GM18867 (cell line): ENCODE measurements at regions not wholly inside any gene's neighbourhood (a gene's known extent, or its start where the extent isn't known, plus 50 kb on each side); places are given as distances from the start of the nearest gene placed in this dataset.

ENCODE experiments used
- ATAC-seq: cut with Tn5 transposase; IDR thresholded peaks from one replicate; pipeline ENCODE4 v1.9.1; 2021; ENCODE audit warnings: mild to moderate bottlenecking, moderate library complexity; ENCODE audit not compliant: unreplicated experiment

DNA sequence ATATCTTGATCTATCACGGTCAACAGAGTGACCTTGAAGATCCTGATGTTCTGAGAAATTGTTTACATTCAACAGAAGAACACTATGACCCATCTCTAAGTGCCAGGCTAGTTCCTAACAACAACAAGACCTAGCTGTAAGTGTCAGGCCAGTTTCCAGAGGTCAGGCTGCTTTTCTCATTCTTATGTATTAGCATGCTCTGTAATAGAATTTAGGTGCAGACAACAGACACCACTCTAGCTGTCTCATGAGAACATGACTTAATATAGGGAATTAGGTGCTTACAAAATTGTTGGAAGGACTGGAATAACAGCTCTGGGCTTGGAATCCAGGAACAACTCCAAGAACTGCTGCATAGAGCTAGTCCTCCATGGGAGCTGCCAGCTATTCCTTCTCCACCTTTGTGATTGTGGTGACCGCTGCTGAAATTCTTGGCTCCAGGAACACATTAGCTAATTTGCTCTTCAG, 138.7 kb downstream of the SNX18 start:
- no peak for ATAC-seq

DNA sequence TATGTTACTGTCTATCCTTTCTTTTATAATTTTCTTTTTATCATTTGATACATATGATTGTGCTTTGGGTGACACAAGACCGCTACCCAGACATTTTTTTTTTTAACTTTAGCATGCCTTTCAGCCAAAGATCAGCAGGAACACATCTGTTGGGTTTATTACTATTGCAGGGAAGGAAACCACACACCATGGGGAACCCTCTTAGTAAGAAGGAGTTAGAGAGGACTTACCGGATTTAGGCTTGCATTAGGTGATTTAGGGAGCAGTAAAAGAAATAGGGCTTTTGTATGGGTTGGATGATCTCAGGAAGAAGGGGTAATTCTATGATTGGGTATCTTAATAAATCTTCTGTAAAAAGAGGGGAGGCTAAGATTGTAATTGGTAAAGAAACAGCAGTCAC, 138.2 kb downstream of the SNX18 start:
- no peak for ATAC-seq

- no peak for ATAC-seq
These were observed 137.7 kb downstream of the SNX18 start for GRCh38 chr5:54655266-54655665.

DNA sequence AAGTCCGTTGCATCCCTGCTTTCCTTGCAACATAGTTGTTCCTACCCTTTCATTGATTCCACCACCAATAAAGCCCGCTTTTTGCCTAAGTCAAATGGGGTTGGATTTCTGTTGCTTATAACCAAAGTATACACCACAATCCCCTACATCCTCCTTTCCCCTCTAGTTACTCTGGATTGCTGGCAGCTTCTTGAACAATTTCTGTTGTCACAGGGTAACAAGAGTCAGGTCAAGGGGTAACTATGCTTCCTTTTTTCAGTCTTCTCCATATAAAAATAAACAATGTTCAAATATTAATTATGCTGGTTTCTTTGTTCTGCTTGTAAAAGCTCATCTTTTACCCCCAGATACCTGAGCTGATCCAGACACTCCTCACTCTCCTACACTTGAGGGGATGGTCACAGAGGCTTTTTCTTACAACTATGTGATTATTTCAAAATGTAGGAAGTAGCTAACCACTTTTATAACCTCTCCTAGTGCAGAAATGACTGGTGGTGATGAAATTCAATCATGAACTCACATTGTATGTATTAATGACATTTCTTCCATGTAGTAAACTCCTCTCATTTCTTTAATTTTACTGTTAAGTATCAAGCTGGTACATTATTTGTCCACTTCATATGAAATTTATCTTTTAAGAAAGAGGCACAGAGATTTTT, 136.5 kb downstream of the SNX18 start:
- no peak for ATAC-seq

DNA sequence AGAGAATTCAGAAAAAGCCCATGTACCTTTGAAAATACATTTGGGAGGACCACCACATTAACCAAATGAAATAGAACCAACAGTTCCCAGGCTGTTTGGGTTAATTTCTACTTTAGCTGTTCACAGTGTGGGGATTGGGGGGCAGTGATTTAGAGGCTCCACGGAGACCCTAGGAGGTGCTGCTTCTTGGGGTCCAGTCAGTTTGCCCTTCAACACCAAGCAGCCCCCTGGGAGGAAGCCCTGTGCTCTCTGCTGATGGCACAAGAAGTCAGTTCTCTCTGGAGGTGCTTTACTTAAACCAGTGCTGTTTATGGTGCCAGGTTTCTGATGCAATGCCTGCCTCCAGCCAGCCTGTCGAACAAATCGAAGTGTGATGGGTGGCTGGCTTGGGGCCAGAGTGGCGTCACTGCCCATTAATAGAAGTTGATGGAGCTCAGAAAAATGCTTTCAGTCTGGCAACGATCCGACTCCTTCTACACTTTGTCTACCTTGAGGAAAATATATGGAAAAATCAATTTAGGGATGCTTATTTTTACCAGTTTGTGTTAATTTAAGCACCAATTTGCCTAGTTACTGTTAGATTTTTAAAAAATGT, 134.0 kb downstream of the SNX18 start:
- ATAC-seq: no peak

DNA sequence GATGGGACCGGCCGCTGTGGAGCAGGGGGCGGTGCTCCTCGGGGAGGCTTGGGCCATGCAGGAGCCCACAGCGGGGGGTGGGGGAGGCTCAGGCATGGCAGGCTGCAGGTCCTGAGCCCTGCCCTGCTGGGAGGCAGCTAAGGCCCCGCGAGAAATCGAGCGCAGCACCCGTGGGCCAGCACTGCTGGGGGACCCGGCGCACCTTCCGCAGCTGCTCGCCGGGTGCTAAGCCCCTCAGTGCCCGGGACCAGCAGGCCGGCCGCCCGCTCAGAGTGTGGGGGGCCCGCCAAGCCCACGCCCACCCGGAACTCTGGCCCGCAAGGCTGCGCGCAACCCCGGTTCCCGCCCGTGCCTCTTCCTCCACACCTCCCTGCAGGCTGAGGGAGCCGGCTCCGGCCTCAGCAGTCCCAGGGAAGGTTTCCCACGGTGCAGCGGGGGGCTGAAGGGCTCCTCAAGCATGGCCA, 131.5 kb downstream of the SNX18 start:
- no peak for ATAC-seq

DNA sequence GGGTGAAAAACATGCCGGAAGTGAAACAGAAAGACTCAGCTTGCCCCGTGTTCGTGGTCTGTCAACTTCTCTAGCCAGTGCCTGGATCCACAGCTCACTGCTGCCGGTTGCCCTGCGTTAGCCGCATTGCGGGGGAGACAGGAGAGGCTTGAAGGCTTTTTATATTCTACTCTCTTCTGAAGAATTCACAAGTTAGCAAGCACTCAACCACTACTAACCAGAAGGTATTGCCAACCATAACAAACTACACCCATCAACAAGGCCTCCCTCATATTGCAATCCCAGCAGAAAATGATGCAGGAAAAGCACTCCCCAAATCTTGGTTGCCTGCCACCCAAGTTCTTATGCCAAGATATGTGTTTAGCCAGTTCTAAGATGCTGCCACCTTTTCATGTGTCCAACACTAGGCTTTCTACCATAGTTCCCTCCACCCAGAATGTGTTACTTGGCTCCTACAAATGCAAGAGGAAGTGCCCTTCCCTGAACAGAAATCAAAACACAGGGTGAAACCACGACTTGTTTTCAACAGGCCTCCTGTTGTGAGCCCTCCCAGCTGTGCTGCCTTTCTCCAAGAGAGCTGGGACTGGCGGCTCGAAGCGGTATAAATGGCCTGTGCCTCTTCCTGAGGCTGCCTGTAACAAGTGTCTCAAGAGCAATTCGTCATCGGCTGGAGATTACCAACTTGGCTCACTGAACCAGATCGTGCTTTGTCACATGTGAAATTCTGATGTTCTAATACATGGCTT, 129.0 kb downstream of the SNX18 start:
- peak; percentile 98 for ATAC-seq

GRCh38 chr5:54645882-54646355, 128.4 kb downstream of the SNX18 start:
- ATAC-seq: no peak

GRCh38 chr5:54644226-54644625, 126.7 kb downstream of the SNX18 start:
- ATAC-seq: no peak

DNA sequence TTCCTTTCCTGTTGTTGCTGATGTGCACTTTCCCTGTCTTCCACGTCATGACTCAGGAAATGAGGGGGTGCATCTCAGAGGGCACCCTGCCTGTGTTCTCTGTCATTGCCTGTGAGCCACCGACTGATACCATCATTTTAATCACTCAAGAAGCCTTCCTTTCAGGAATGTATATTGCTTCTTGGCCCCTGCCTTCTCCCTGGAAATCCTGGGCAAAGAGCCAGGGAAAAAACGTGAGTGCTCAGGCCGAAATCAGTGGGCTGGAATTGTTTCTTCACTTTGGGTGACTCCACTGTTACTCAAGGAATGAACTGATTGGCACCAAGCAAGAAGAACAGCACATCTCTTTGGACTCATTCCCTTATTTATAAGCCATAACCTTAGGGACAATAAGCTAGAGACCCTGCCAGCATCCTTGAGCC, 126.1 kb downstream of the SNX18 start:
- ATAC-seq: no peak

DNA sequence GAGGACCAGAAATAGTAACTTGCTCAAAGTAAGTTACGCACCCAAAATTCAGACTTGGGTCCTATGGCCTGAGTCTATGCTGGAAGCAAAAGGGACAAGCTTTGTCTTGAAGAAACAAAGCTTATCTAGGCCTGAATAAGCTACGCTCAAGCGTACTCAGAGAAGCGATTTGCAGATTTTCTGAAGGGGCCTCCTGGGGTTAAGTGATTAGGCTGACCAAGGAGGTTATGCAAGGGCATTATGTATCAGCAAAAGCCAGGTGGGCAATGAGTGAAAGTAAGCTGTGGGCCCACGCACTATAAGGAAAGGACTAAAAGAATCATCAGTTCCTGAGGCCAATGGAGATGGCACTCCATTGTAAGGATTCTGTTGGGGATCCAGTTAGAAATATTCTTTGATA, 122.1 kb downstream of the SNX18 start:
- ATAC-seq: no peak

GRCh38 chr5:54638106-54638505, 120.5 kb downstream of the SNX18 start:
- no peak for ATAC-seq

GRCh38 chr5:54637654-54638053, 120.1 kb downstream of the SNX18 start:
- no peak for ATAC-seq

DNA sequence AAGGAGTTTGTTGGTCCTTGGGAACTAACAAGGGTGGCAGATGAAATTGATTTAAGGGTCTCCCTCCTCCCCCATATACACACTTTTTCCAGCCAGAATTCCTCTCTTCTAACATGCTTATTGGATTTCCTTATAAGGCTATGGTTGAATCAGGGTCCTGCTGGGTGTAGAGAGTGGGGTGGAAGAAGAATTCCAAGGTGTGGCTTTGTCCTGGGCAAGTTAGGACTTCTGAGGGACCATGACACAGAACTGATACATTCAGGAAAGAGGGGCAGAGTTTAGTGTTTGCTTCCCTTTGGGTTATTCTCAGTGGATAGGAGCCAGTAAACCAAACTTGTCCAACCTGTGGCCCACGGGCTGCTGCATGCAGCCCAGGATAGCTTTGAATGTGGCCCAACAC, 116.5 kb downstream of the SNX18 start:
- ATAC-seq: no peak

DNA sequence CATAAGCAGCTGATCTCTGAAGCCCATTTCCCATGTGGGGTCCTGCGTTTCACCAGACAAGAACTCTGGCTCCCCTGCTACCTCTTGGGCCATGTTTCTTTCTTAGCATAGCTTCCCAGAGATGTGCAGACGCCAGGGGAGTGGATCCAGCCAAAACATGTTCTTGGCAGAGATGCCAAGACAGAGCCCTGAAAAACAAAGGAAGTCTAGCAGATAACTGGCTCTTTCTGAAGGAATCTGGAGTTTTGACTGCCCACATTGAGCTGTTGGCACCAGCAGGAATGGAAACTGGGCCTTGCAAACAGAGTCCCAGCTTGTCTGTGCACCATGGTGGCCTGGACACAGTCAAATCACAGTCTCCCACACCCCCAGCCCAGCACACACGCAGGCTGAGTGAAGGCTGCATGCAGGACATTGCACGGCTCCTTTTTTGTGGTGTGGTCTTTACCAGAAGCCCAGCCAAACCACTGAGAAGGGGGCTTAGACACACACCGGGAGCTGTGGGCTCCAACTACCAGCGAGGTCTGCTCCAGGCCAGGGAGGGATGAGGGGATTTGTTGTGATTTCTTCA, 114.7 kb downstream of the SNX18 start:
- no peak for ATAC-seq

- no peak for ATAC-seq
These were observed 113.3 kb downstream of the SNX18 start for GRCh38 chr5:54630738-54631359.

DNA sequence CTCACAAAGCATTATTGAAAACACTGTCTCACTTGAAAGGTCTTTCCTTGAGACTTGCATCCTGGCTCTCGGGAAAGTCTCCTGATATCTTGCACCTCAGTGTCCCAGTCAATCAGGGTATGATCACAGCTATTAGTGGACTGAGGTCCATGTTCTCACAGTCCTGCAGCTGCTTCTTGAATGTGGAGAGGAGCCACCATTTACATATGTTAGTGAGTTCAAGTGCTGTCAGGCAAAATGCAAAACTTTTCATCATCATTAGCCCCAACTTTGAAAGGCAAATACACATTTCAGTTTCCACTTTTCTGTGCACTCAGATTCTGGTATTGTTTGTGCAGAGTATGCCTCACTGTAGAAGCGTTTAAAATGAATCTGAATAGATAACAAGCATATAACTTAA, 111.6 kb downstream of the SNX18 start:
- no peak for ATAC-seq

GRCh38 chr5:54628050-54628449, 110.5 kb downstream of the SNX18 start:
- no peak for ATAC-seq

- ATAC-seq: no peak
These were observed 108.8 kb downstream of the SNX18 start for GRCh38 chr5:54626407-54626806.

DNA sequence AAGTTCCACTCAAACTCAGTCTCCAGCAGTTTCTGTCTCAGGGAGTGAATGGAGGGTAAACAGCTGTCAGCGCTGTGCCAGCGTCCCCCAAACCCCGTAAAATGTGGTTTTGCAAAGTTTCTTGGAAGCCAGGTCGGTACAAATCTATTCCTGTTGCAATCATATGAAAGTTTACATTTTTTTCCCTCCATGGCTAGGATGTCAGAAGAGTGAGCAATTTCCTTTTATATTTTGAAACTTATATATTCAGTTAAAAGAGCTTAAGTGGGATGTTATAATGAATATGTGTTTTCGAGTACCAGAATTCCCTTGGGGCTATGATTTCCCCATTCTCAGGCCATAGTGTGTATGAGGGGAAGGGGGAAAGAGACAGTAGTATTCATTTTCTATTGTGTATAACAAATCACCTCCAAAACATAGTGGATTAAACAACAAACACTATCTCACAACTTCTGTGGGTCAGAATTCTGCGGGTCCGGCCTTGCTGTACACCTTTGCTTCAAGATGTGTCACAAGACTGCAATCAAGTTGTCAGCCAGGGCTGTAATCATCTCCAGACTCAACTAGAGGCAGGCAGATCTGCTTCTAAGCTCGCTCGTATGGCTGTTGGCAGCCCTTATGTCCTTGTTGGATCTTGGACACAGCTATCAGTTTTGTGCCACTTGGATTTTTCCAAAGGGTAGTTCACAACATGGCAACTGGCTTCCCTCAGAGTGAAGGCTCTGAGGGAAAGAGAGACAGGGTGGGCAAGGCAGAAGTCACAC, 107.4 kb downstream of the SNX18 start:
- ATAC-seq: no peak
